GM18505 (cell line): ENCODE measurements at regions not wholly inside any gene's neighbourhood (a gene's known extent, or its start where the extent isn't known, plus 50 kb on each side); places are given as distances from the start of the nearest gene placed in this dataset.
"Not testable (repeated sequence)": the region's sequence is repeated elsewhere in the genome, so short reads cannot be mapped to it uniquely, and the experiment has no call there.

Experiments
- ATAC-seq: cut with Tn5 transposase; IDR thresholded peaks from one replicate; pipeline ENCODE4 v1.9.1; 2021; ENCODE audit not compliant: unreplicated experiment
- POLR2A ChIP-seq: IDR thresholded peaks from 4 replicates; pipeline ENCODE4 v1.6.1; 2011; ENCODE audit warnings: borderline replicate concordance; ENCODE audit not compliant: insufficient read depth, insufficient read length; ENCODE audit errors: extremely low read depth

GRCh38 chr5:130488252-130488651 is 584.0 kb downstream of the CHSY3 start:
- TF ChIP-seq POLR2A, result no peak
- ATAC-seq, result no peak

GRCh38 chr5:130479045-130479804 is 575.0 kb downstream of the CHSY3 start:
- ATAC-seq, result no peak

GRCh38 chr5:130476325-130476724 is 572.1 kb downstream of the CHSY3 start:
- no peak for TF ChIP-seq POLR2A
- no peak for ATAC-seq

More at GRCh38 chr5:130479045-130479804, 575.0 kb downstream of the CHSY3 start:
- TF ChIP-seq POLR2A, result no peak

GRCh38 chr5:130462516-130462915 is 558.3 kb downstream of the CHSY3 start:
- TF ChIP-seq POLR2A, result no peak
- ATAC-seq, result no peak

GRCh38 chr5:130455175-130455574 is 550.9 kb downstream of the CHSY3 start:
- no peak for ATAC-seq
- TF ChIP-seq POLR2A, result no peak

- TF ChIP-seq POLR2A, result no peak
- no peak for ATAC-seq
Measured at GRCh38 chr5:130452744-130453143, 548.5 kb downstream of the CHSY3 start.

- ATAC-seq, result no peak
- no peak for TF ChIP-seq POLR2A
Measured at GRCh38 chr5:130436430-130436829, 532.2 kb downstream of the CHSY3 start.

- TF ChIP-seq POLR2A, result no peak
- no peak for ATAC-seq
Measured at GRCh38 chr5:130427222-130427955, 523.1 kb downstream of the CHSY3 start.

- no peak for TF ChIP-seq POLR2A
- no peak for ATAC-seq
Measured at GRCh38 chr5:130425424-130425823, 521.2 kb downstream of the CHSY3 start.

- no peak for ATAC-seq
- TF ChIP-seq POLR2A, result no peak
Measured at GRCh38 chr5:130424341-130424740, 520.1 kb downstream of the CHSY3 start.

- ATAC-seq, result no peak
- no peak for TF ChIP-seq POLR2A
Measured at GRCh38 chr5:130402906-130403305, 498.6 kb downstream of the CHSY3 start.

- no peak for ATAC-seq
- no peak for TF ChIP-seq POLR2A
Measured at GRCh38 chr5:130400091-130400490, 495.8 kb downstream of the CHSY3 start.

GRCh38 chr5:130398825-130399224 is 494.6 kb downstream of the CHSY3 start:
- no peak for TF ChIP-seq POLR2A
- no peak for ATAC-seq

- ATAC-seq, result not testable (repeated sequence)
Measured at GRCh38 chr5:130397727-130398126, 493.5 kb downstream of the CHSY3 start.
